PC-3 (cell line): ENCODE measurements at regions not wholly inside any gene's neighbourhood (a gene's known extent, or its start where the extent isn't known, plus 50 kb on each side); places are given as distances from the start of the nearest gene placed in this dataset.

Source experiments
- ATAC-seq: fragments of 200-7000 bp; cut with Tn5 transposase; 2 replicates; pipeline ENCODE4 v1.9.1; 2020; ENCODE audit warnings: mild to moderate bottlenecking, moderate library complexity
- BruUV-seq: library from RNA; stranded (reverse); fragments of 400-500 nt; replicated peaks from 2 replicates; lab custom pipeline; 2021; lab: Mats Ljungman, UMichigan
- CTCF ChIA-PET: fragments of 300-600 bp; sonication (Branson Sonifier 250); formaldehyde crosslinking; loops from one replicate; lab custom pipeline; 2022; ENCODE audit warnings: antibody characterized with exemption; lab: Charles Lee
- POLR2A ChIA-PET: fragments of 300-600 bp; sonication (Branson Sonifier 250); formaldehyde crosslinking; loops from one replicate; lab custom pipeline; 2022; ENCODE audit warnings: antibody characterized with exemption; ENCODE audit not compliant: unreplicated experiment; lab: Charles Lee
- DNase-seq: peaks from one replicate; pipeline ENCODE4 v3.0.0-alpha.2; 2015
- H2AFZ ChIP-seq: fragments of 300-600 bp; sonication (generic); 2 replicates; pipeline ENCODE4 v1.6.0; 2016; ENCODE audit warnings: antibody characterized with exemption, low read length
- H3F3A ChIP-seq: fragments of 300-600 bp; sonication (generic); one replicate; pipeline ENCODE4 v1.6.0; 2017; ENCODE audit warnings: antibody characterized with exemption, low read length, control low read depth, mild to moderate bottlenecking; ENCODE audit not compliant: unreplicated experiment
- H3K27ac ChIP-seq: fragments of 300-600 bp; sonication (generic); 2 replicates; pipeline ENCODE4 v1.5.1; 2016; ENCODE audit warnings: mild to moderate bottlenecking, low read length
- H3K27me3 ChIP-seq: fragments of 300-600 bp; sonication (generic); 2 replicates; pipeline ENCODE4 v1.6.1; 2016; ENCODE audit warnings: low read length, mixed read lengths
- H3K36me3 ChIP-seq: fragments of 300-600 bp; sonication (generic); 2 replicates; pipeline ENCODE4 v1.6.1; 2016; ENCODE audit warnings: low read depth, mixed run types, low read length, mixed read lengths
- H3K4me1 ChIP-seq: fragments of 300-600 bp; sonication (generic); 2 replicates; pipeline ENCODE4 v1.5.1; 2016; ENCODE audit warnings: low read length; ENCODE audit not compliant: insufficient read depth
- H3K4me2 ChIP-seq: fragments of 300-600 bp; sonication (generic); 2 replicates; pipeline ENCODE4 v1.6.0; 2016; ENCODE audit warnings: low read length
- H3K4me3 ChIP-seq: fragments of 300-600 bp; sonication (generic); 2 replicates; pipeline ENCODE4 v1.5.1; 2016; ENCODE audit warnings: mild to moderate bottlenecking, low read length, mixed read lengths
- H3K79me2 ChIP-seq: fragments of 300-600 bp; sonication (generic); 2 replicates; pipeline ENCODE4 v1.6.1; 2017; ENCODE audit warnings: low read length, mixed read lengths
- H3K9ac ChIP-seq: fragments of 300-600 bp; sonication (generic); 2 replicates; pipeline ENCODE4 v1.6.0; 2016; ENCODE audit warnings: mild to moderate bottlenecking, low read length
- H3K9me2 ChIP-seq: fragments of 300-600 bp; sonication (generic); replicated peaks from 2 replicates; pipeline ENCODE4 v1.6.1; 2016; ENCODE audit warnings: mixed run types, low read length, mixed read lengths
- H3K9me3 ChIP-seq: fragments of 300-600 bp; sonication (generic); 2 replicates; pipeline ENCODE4 v1.6.1; 2016; ENCODE audit warnings: low read length, mixed read lengths
- H4K20me1 ChIP-seq: fragments of 300-600 bp; sonication (generic); 2 replicates; pipeline ENCODE4 v1.6.1; 2016; ENCODE audit warnings: low read length, mixed read lengths
- CTCF ChIP-seq: fragments of 300-600 bp; sonication (generic); conservative IDR thresholded peaks from 2 replicates; pipeline ENCODE4 v1.5.1; 2017; ENCODE audit warnings: antibody characterized with exemption, low read depth, mild to moderate bottlenecking, low read length
- EZH2 ChIP-seq: fragments of 300-600 bp; sonication (generic); IDR thresholded peaks from one replicate; pipeline ENCODE4 v1.6.1; 2017; ENCODE audit warnings: antibody characterized with exemption, mild to moderate bottlenecking, low read length; ENCODE audit not compliant: unreplicated experiment
- EZH2phosphoT487 ChIP-seq: fragments of 300-600 bp; sonication (generic); IDR thresholded peaks from 2 replicates; pipeline ENCODE4 v1.6.1; 2018; ENCODE audit warnings: mild to moderate bottlenecking, antibody characterized with exemption, low read length, borderline replicate concordance
- intact Hi-C: fragments of 100-400 bp; cut with micrococcal nuclease; formaldehyde crosslinking; loops from 2 replicates; pipeline ENCODE4 v1.9.0; 2023

GRCh38 chr1:94694226-94694915 is 125.8 kb upstream of the SLC44A3 start:
- intact Hi-C loops = no loop called here
- TF ChIP-seq CTCF (no peak), EZH2phosphoT487 (no peak), EZH2 (no peak)
- Histone ChIP-seq H3K4me1 (no peaks in the 10 kb centered on the region), H3K4me3 (no peak overlapping the region), H4K20me1 (no peaks in the 10 kb centered on the region), H3K4me2 (no peak overlapping the region), H3K79me2 (no peaks in the 10 kb centered on the region), H3K27me3 (no peaks in the 10 kb centered on the region), H3K9me3 (no peaks in the 10 kb centered on the region), H3K36me3 (no peaks in the 10 kb centered on the region), H3K9me2 (0 out of 2 replicates have a peak, but pooled peaks cover 4% of the 10 kb centered on the region), H3F3A (no peaks in the 10 kb centered on the region), H3K9ac (no peak overlapping the region), H2AFZ (no peak overlapping the region), H3K27ac (no peak overlapping the region)
- no TSS peak for BruUV-seq
- ATAC-seq (no peak), DNase-seq (no peak)
- ChIA-PET POLR2A (no interaction called here), CTCF (no interaction called here)

- ChIA-PET CTCF (no interaction called here), POLR2A (no interaction called here)
- Histone ChIP-seq H3K79me2 (no peaks in the 10 kb centered on the region), H3K36me3 (no peaks in the 10 kb centered on the region), H3K4me1 (no peaks in the 10 kb centered on the region), H3K9ac (no peak overlapping the region), H3K27me3 (no peaks in the 10 kb centered on the region), H3K27ac (no peak overlapping the region), H3F3A (no peaks in the 10 kb centered on the region), H3K9me3 (no peaks in the 10 kb centered on the region), H3K4me2 (no peak overlapping the region), H2AFZ (no peak overlapping the region), H3K4me3 (no peak overlapping the region), H3K9me2 (0 out of 2 replicates have a peak, but pooled peaks cover 4% of the 10 kb centered on the region), H4K20me1 (no peaks in the 10 kb centered on the region)
- intact Hi-C loops = no loop called here
- ATAC-seq (no peak), DNase-seq (no peak)
- no TSS peak for BruUV-seq
- TF ChIP-seq EZH2 = no peak
- no peak for TF ChIP-seq CTCF
- no peak for TF ChIP-seq EZH2phosphoT487
Observed at GRCh38 chr1:94693435-94693834, 126.7 kb upstream of the SLC44A3 start.

GRCh38 chr1:94693029-94693428 is 127.1 kb upstream of the SLC44A3 start:
- Histone ChIP-seq H3K9ac (no peak overlapping the region), H3K9me3 (no peaks in the 10 kb centered on the region), H3K4me3 (no peak overlapping the region), H3F3A (no peaks in the 10 kb centered on the region), H3K27me3 (no peaks in the 10 kb centered on the region), H3K4me1 (no peaks in the 10 kb centered on the region), H3K4me2 (no peak overlapping the region), H3K9me2 (0 out of 2 replicates have a peak, but pooled peaks cover 4% of the 10 kb centered on the region), H3K79me2 (no peaks in the 10 kb centered on the region), H3K36me3 (no peaks in the 10 kb centered on the region), H4K20me1 (no peaks in the 10 kb centered on the region), H2AFZ (no peak overlapping the region), H3K27ac (no peak overlapping the region)
- CTCF ChIA-PET = no interaction called here
- no peak for TF ChIP-seq EZH2
- TF ChIP-seq EZH2phosphoT487 = no peak
- TF ChIP-seq CTCF = no peak
- DNase-seq (no peak), ATAC-seq (no peak)
- intact Hi-C loops = no loop called here
- POLR2A ChIA-PET = no interaction called here
- BruUV-seq = no TSS peak
